ENCODE measurements at regions not wholly inside any gene's neighbourhood (a gene's known extent, or its start where the extent isn't known, plus 50 kb on each side); places are given as distances from the start of the nearest gene placed in this dataset.
"Not testable (repeated sequence)": the region's sequence is repeated elsewhere in the genome, so short reads cannot be mapped to it uniquely, and the experiment has no call there.

GRCh38 chrX:113384628-113385027 lies 544.0 kb upstream of the AMOT start:
- Mint-ChIP-seq H3K36me3 (ENCODE audit: low read depth) (no peaks in the 10 kb centered on the region), H3K27ac (no peak overlapping the region), H3K9me3 (peaks cover 3% of the 10 kb centered on the region)

GRCh38 chrX:113373421-113373820 lies 532.8 kb upstream of the AMOT start:
- not testable (repeated sequence) for DNase-seq; H3K36me3 Mint-ChIP-seq (ENCODE audit: low read depth); H3K4me1 Mint-ChIP-seq; H3K4me3 Mint-ChIP-seq; H3K27me3 Mint-ChIP-seq (ENCODE audit: low read depth, poor library complexity); H3K27ac Mint-ChIP-seq
- H3K9me3 Mint-ChIP-seq = peaks cover 24% of the 10 kb centered on the region

More at GRCh38 chrX:113384628-113385027, 544.0 kb upstream of the AMOT start:
- Mint-ChIP-seq H3K27me3 (ENCODE audit: low read depth, poor library complexity) (peaks cover 3% of the 10 kb centered on the region), H3K4me1 (no peaks in the 10 kb centered on the region), H3K4me3 (no peak overlapping the region)
- no peak for TF ChIP-seq CTCF (IDR thresholded peaks at IDR 0.05)
- DNase-seq = no peak

DNA sequence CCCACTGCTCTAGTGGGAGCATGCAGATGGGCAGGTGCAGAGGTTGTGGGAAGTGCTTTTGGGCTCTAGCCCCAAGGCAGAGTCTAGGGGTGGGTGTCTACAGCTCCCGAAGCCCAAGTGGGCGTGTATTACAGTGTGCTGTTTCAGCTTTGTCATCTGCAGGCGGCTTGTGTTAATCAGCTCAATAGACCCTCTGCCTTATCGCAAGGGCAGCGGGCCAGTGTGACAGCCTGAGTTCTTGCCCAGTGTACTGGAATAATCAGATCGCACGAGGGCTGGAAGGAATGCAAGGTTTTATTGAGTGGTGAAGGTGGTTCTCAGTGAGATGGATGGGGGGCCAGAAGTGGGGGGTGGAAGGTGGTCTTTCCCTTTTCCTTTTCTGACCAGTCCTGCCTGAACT lies 529.4 kb upstream of the AMOT start:
- H3K9me3 Mint-ChIP-seq = peaks cover 10% of the 10 kb centered on the region
- TF ChIP-seq CTCF (IDR thresholded peaks at IDR 0.05) = no peak
- DNase-seq = no peak
- H3K27ac Mint-ChIP-seq = no peak overlapping the region
- no peaks in the 10 kb centered on the region for H3K36me3 Mint-ChIP-seq (ENCODE audit: low read depth)
- no peak overlapping the region for H3K4me3 Mint-ChIP-seq
- no peaks in the 10 kb centered on the region for H3K27me3 Mint-ChIP-seq (ENCODE audit: low read depth, poor library complexity)
- no peaks in the 10 kb centered on the region for H3K4me1 Mint-ChIP-seq

DNA sequence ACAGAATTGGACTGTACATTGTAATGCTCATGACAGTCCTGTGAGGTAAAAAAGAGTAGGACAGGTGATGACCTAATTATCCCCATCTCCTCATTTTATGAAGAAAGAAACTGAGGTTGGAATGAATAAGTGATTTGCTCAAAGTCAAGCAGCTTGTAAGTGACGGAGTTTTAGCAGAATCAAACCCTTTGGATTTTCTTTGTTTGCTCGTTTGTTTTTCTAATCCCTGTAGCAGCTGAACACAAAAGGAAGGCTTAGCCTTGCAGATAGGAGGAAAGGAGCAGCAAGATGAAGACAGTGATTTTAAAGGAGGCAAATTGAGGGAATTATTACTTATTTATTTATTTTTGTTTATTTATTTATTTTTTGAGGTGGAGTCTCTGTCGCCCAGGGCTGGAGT lies 528.4 kb upstream of the AMOT start:
- Mint-ChIP-seq H3K27ac (no peak overlapping the region), H3K27me3 (ENCODE audit: low read depth, poor library complexity) (no peaks in the 10 kb centered on the region), H3K4me1 (no peaks in the 10 kb centered on the region), H3K4me3 (no peak overlapping the region), H3K9me3 (peaks cover 5% of the 10 kb centered on the region), H3K36me3 (ENCODE audit: low read depth) (no peaks in the 10 kb centered on the region)
- DNase-seq = no peak
- no peak for TF ChIP-seq CTCF (IDR thresholded peaks at IDR 0.05)

DNA sequence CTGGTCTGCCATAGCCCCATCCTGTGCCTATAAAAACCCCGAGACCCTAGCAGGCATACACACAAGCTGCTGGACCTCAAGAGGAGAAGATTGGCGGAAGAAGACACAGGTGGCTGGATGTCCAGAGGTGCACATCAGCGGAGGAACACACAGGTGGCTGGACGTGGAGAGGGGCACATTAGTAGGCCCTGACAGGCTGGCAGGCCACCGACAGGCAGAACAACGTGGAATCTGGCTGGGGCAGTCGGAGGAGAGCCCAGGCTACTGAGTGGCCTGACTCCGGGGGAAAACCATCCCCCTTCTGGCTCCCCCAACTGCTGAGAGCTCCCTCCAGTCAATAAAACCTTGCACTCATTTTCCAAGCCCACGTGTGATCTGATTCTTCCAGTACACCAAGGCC lies 512.5 kb upstream of the AMOT start:
- Mint-ChIP-seq H3K27ac (no peak overlapping the region), H3K36me3 (ENCODE audit: low read depth) (no peaks in the 10 kb centered on the region), H3K9me3 (no peaks in the 10 kb centered on the region), H3K27me3 (ENCODE audit: low read depth, poor library complexity) (no peaks in the 10 kb centered on the region), H3K4me1 (no peaks in the 10 kb centered on the region), H3K4me3 (no peak overlapping the region)
- TF ChIP-seq CTCF (IDR thresholded peaks at IDR 0.05) = no peak
- no peak for DNase-seq

GRCh38 chrX:113330416-113330815 lies 489.8 kb upstream of the AMOT start:
- Mint-ChIP-seq H3K9me3 (no peaks in the 10 kb centered on the region), H3K27ac (no peak overlapping the region), H3K4me1 (no peaks in the 10 kb centered on the region), H3K36me3 (ENCODE audit: low read depth) (no peaks in the 10 kb centered on the region), H3K27me3 (ENCODE audit: low read depth, poor library complexity) (no peaks in the 10 kb centered on the region), H3K4me3 (no peak overlapping the region)
- DNase-seq = no peak
- TF ChIP-seq CTCF (IDR thresholded peaks at IDR 0.05) = no peak
